Hindlimb muscle (tissue), 1 donor: ENCODE measurements at regions not wholly inside any gene's neighbourhood (a gene's known extent, or its start where the extent isn't known, plus 50 kb on each side); places are given as distances from the start of the nearest gene placed in this dataset.
"Not testable (repeated sequence)": the region's sequence is repeated elsewhere in the genome, so short reads cannot be mapped to it uniquely, and the experiment has no call there.

Experiments
- DNase-seq: peaks from one replicate; pipeline ENCODE4 v3.0.0-alpha.2; 2013

DNA sequence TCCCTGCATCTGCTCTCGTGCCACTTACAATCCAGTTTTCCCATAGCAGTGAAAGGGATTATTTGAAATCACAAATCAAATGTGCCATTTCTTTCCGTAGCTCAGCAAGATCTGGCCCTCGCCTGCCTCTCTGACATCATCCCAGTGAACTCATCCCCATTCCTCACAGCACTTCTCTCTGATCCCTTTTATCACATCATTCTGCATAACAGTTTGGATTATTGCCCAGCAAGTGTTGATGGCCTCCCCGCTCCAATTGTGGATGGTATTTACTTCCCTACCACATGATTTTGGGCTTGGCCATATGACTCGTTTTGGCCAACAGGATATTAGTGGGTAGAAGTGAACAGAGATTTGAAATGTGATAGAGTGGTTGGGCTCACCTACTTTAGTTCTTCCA, 185.0 kb downstream of the NPIPA7 start:
- not testable (repeated sequence) for DNase-seq

DNA sequence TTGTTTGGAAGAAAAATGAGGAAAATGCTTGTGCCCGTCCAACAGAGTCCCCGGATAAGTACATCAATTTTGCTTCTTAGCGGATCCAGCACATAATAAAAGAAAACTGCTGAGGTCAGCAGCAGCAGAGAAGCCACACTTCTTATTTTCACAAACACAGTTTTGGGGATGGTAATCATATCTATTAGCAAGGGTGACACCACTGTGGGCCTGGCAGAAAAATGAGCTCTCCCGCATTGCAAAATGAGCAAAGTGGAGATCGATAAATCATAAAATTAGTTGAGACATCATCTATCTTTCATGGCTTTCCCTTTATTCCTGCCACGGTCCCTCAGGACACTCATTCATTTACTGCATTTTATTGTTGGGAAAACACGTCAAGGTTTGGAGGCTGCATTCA, 186.4 kb downstream of the NPIPA7 start:
- not testable (repeated sequence) for DNase-seq

- not testable (repeated sequence) for DNase-seq
Measured at GRCh38 chr16:16570055-16570454, 191.1 kb downstream of the NPIPA7 start.

DNA sequence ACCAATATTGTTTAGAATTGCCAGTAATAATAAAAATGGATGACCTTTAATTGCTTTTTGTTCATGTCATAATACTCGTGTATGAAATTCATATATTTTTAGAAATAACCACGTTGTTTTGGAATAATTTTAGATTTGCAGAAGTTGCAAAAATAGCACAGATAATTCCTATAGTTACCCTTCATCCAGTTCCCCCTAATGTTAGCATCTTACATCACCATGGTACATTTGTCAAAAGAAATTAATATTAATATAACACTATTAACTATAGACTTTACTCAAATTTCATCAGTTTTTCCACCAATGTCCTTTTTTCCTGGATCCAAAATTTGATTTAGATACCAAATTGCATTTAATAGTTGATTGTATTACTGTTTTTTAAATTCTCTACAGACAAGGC, 191.9 kb downstream of the NPIPA7 start:
- DNase-seq: not testable (repeated sequence)

DNA sequence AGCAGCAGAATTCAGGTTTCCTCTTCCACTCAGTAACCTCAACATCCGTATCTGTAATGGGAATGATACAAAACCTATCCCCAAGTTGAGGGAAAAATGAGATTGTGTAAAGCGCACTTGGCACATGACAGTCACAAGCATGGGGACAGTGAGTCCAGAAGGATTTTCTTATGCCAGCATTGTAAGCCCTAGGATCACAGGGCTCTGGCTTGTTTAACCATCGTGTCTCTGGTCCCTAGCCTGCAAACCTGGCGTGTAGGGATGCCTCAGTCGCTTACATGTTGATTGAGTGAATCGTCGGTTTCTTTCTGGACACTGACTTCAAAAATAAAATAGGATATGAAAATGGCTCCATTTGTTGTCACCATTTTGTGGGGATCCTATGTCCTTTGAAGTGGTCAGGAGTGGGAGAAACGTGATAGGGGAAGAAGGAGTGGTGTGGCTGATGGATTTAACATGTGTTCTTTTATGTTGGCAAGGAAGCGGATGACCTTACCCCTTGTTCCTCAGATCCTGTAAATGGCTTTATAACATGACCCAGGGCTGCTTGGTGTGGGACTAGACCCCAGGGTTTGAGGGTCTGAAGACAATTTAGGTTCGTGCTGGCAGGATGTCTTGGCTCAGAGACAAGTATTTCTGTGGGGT, 193.3 kb downstream of the NPIPA7 start:
- DNase-seq: not testable (repeated sequence)

- not testable (repeated sequence) for DNase-seq
Measured at GRCh38 chr16:16577062-16577461, 198.1 kb downstream of the NPIPA7 start.

DNA sequence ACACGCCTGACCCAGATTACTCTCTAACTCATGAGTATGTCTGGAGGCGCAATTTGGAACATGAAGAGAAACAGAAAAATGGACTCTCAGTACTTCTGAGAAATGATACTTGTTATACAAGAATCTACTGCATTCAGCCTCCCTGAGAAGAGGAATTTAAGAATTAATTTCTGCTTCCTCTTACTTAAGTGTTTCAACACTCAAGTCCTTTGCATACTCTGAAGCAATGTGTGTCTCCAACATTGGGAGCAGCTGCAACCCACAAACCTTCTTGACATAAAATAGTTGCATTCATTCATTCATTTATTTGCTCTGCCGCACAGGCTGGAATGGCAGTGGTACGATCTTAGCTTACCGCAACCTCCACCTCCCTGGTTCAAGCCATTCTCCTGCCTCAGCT, 199.8 kb downstream of the NPIPA7 start:
- no peak for DNase-seq

- not testable (repeated sequence) for DNase-seq
Measured at GRCh38 chr16:16582916-16583315, 204.0 kb downstream of the NPIPA7 start.

- not testable (repeated sequence) for DNase-seq
Measured at GRCh38 chr16:16586073-16586651, 207.2 kb downstream of the NPIPA7 start.

- not testable (repeated sequence) for DNase-seq
Measured at GRCh38 chr16:16586969-16587368, 208.0 kb downstream of the NPIPA7 start.

- not testable (repeated sequence) for DNase-seq
Measured at GRCh38 chr16:16588436-16588835, 209.5 kb downstream of the NPIPA7 start.

- DNase-seq: not testable (repeated sequence)
Measured at GRCh38 chr16:16590654-16591318, 211.8 kb downstream of the NPIPA7 start.

DNA sequence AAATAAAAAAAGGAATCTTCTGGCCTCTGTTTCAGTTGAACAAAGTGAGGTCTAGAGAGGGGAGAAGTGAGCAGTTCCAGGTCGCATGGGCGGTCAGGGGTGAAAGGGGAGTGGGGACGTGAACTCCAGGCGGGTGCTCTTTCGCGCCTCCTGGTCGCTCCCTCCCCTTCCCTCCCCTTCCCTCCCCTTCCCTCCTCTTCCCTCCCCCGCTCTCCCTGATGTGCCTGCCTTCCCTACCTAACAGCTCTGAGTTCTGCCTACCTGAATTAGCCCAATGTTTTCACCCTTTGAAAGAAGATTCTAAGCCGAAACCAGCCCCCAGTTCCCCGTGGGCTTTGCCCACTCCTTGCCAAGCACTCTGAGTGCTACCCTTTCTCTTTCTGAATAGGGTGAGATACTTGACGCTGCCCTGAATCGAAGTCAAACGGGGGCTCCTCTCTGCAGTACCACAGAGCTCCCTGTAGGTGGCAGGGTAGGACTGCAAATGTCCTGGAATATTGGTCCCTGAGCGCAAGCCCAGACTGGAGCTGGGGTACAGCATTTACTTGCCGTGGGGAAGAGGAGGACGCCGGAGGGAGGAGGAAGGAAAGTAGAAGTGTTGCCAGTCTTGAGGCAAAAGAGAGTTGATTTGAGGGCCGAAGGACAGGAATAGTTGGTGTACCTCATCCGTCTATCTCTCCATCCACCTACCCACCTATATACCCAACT, 214.4 kb downstream of the NPIPA7 start:
- not testable (repeated sequence) for DNase-seq

- DNase-seq: not testable (repeated sequence)
Measured at GRCh38 chr16:16595029-16595718, 216.2 kb downstream of the NPIPA7 start.

GRCh38 chr16:16601239-16601638, 222.3 kb downstream of the NPIPA7 start:
- not testable (repeated sequence) for DNase-seq

- not testable (repeated sequence) for DNase-seq
Measured at GRCh38 chr16:16607401-16608082, 228.6 kb downstream of the NPIPA7 start.

- DNase-seq: not testable (repeated sequence)
Measured at GRCh38 chr16:16609627-16610026, 230.7 kb downstream of the NPIPA7 start.

DNA sequence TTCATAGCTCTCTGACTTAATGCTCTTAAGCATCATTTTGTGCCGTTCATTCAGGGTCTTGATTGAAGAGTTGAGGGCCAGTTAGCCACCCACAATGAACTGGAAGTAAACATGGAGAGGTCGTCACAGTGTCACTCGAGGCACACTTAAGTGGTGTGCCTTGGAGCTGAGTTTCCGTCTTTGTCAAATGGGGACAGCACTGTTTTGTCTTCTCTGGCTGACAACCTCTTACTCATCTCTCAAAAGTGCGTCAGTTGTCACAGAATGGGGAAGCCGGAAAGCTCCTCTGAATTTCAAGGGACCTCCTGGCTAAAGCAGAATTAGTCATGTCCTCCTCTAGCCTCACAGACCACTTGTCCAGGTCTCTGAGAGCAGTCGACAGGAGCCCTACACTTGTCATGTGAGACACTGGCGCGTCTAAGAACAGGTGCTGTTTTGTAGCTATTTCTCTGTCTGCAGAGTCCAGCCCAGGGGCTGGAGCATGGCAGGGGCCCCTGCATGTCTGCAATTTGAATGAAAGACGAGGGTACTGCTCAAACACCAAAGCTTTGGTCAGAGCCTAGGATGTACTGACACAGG, 231.5 kb downstream of the NPIPA7 start:
- not testable (repeated sequence) for DNase-seq

DNA sequence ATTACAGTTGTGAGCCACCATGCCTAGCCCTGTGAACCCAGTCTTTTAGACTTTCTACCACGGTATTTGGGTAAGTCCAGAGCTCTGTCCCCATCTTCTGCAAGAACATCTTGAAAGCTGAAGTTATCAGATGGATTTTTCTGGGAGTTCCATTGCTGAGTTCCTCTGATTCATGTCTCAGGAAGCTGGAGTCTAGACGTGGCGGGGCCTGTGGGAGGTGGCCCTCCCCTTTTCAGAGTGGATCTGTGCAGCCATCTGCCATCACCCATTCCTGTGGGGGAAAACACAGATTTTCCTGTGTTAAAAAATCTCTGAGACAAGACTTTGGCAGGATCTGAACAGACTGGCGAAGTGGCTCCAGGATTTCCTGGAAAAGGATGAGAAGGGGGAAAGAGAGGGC, 234.3 kb downstream of the NPIPA7 start:
- DNase-seq: not testable (repeated sequence)

GRCh38 chr16:16614484-16614883, 235.5 kb downstream of the NPIPA7 start:
- not testable (repeated sequence) for DNase-seq

DNA sequence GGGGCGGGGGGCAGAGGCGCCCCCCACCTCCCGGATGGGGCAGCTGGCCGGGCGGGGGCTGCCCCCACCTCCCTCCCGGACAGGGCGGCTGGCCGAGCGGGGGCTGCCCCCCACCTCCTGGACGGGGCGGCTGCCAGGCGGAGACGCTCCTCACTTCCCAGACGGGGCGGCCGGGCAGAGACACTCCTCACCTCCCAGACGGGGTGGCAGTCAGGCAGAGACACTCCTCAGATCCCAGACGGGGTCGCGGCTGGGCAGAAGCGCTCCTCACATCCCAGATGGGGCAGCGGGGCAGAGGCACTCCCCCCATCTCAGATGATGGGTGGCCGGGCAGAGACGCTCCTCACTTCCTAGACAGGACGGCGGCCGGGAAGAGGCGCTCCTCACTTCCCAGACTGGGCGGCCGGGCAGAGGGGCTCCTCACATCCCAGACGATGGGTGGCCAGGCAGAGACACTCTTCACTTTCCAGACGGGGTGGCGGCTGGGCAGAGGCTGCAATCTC, 240.1 kb downstream of the NPIPA7 start:
- not testable (repeated sequence) for DNase-seq
